Activated CD4-positive, alpha-beta memory T cell treated with anti-CD3 and anti-CD28 coated beads for 36 hours (primary cell): ENCODE measurements at regions not wholly inside any gene's neighbourhood (a gene's known extent, or its start where the extent isn't known, plus 50 kb on each side); places are given as distances from the start of the nearest gene placed in this dataset.
A peak's percentile ranks its signal among the peaks of the same experiment; 100 is the strongest.
"Not testable (repeated sequence)": the region's sequence is repeated elsewhere in the genome, so short reads cannot be mapped to it uniquely, and the experiment has no call there.

Experiments used
- CTCF ChIA-PET: fragments of 350-600 bp; sonication (Branson Sonifier 250); formaldehyde crosslinking; loops from one replicate; lab custom pipeline; 2021; ENCODE audit warnings: antibody characterized with exemption, inconsistent platforms; lab: Charles Lee
- POLR2A ChIA-PET: fragments of 350-600 bp; sonication (Branson Sonifier 250); formaldehyde crosslinking; loops from one replicate; lab custom pipeline; 2021; ENCODE audit warnings: antibody characterized with exemption; lab: Charles Lee
- DNase-seq: peaks from one replicate; pipeline ENCODE4 v3.0.0-alpha.2; 2020
- H3K27ac Mint-ChIP-seq: one replicate; pipeline ENCODE4 v1.8.0; 2021; ENCODE audit warnings: mixed read lengths
- H3K27me3 Mint-ChIP-seq: one replicate; pipeline ENCODE4 v1.8.0; 2021; ENCODE audit warnings: mixed read lengths
- H3K36me3 Mint-ChIP-seq: one replicate; pipeline ENCODE4 v1.8.0; 2021; ENCODE audit warnings: mixed read lengths
- H3K4me1 Mint-ChIP-seq: one replicate; pipeline ENCODE4 v1.8.0; 2021; ENCODE audit warnings: low read depth, mixed read lengths
- H3K4me3 Mint-ChIP-seq: one replicate; pipeline ENCODE4 v1.8.0; 2021; ENCODE audit warnings: mild to moderate bottlenecking, mixed read lengths
- H3K9me3 Mint-ChIP-seq: one replicate; pipeline ENCODE4 v1.8.0; 2021; ENCODE audit warnings: mixed read lengths
- intact Hi-C: fragments of 100-400 bp; cut with micrococcal nuclease; formaldehyde crosslinking; loops from one replicate; pipeline ENCODE4 v1.15.1; 2023

GRCh38 chr2:65568656-65569440, 136.4 kb upstream of the SPRED2 start:
- intact Hi-C loops, CTCF ChIA-PET, H3K27ac Mint-ChIP-seq, DNase-seq, H3K36me3 Mint-ChIP-seq, POLR2A ChIA-PET, H3K9me3 Mint-ChIP-seq, H3K27me3 Mint-ChIP-seq, H3K4me1 Mint-ChIP-seq, H3K4me3 Mint-ChIP-seq: not testable (repeated sequence)

DNA sequence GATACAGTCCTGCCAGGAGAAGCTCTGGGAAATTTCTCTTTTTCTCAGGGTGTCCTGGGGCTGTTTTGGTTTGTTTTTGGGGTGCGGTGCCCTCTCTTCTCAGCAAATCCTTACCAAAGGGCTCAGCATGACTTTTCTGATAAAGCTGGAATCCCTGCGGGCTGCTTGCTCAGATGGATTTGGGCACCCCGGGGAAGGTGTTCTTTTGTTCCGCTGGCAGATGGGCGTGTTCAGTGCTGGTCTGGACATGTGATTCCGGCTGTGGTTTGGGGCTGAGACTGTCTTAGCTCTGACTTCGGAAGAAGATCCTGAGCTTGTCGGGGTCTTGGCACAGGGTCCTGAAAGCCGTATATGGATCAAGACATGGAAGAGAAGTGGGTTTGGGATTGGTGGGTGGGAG, 134.2 kb upstream of the SPRED2 start:
- CTCF ChIA-PET, result interaction anchor here (0.5 kb wide), 1 partner anchor 72 kb away, joined by 3 read pairs; no protein-coding TSS in a partner anchor
- no peak overlapping the region for H3K27ac Mint-ChIP-seq

GRCh38 chr2:65565681-65566080, 133.3 kb upstream of the SPRED2 start:
- ChIA-PET POLR2A (no interaction called here), CTCF (interaction anchor here (1.5 kb wide), 1 partner anchor 8 kb away, joined by 6 read pairs; no protein-coding TSS in a partner anchor)
- intact Hi-C loops, result no loop called here
- H3K9me3 Mint-ChIP-seq, result no peaks in the 10 kb centered on the region
- H3K4me3 Mint-ChIP-seq, result no peak overlapping the region
- H3K27ac Mint-ChIP-seq, result no peak overlapping the region
- H3K27me3 Mint-ChIP-seq, result peaks cover 1% of the 10 kb centered on the region
- H3K36me3 Mint-ChIP-seq, result no peaks in the 10 kb centered on the region
- H3K4me1 Mint-ChIP-seq, result no peaks in the 10 kb centered on the region
- DNase-seq, result no peak

More for the DNA sequence above, 134.2 kb upstream of the SPRED2 start:
- intact Hi-C loops, result no loop called here
- Mint-ChIP-seq H3K36me3 (no peaks in the 10 kb centered on the region), H3K27me3 (peaks cover 1% of the 10 kb centered on the region), H3K9me3 (no peaks in the 10 kb centered on the region), H3K4me3 (no peak overlapping the region), H3K4me1 (no peaks in the 10 kb centered on the region)
- POLR2A ChIA-PET, result no interaction called here
- no peak for DNase-seq

- no peak for DNase-seq
- intact Hi-C loops, result no loop called here
- H3K36me3 Mint-ChIP-seq, result no peaks in the 10 kb centered on the region
- no peak overlapping the region for H3K27ac Mint-ChIP-seq
- no peaks in the 10 kb centered on the region for H3K9me3 Mint-ChIP-seq
- ChIA-PET POLR2A (no interaction called here), CTCF (interaction anchor here (1.5 kb wide), 1 partner anchor 10 kb away, joined by 6 read pairs; no protein-coding TSS in a partner anchor)
- H3K4me1 Mint-ChIP-seq, result no peaks in the 10 kb centered on the region
- peaks cover 1% of the 10 kb centered on the region for H3K27me3 Mint-ChIP-seq
- no peak overlapping the region for H3K4me3 Mint-ChIP-seq
Measured at GRCh38 chr2:65564299-65564698, 131.9 kb upstream of the SPRED2 start.

- intact Hi-C loops, result no loop called here
- Mint-ChIP-seq H3K4me1 (no peaks in the 10 kb centered on the region), H3K36me3 (no peaks in the 10 kb centered on the region), H3K9me3 (no peaks in the 10 kb centered on the region), H3K27ac (no peak overlapping the region), H3K27me3 (no peaks in the 10 kb centered on the region), H3K4me3 (no peak overlapping the region)
- POLR2A ChIA-PET, result no interaction called here
- CTCF ChIA-PET, result interaction anchor here (1.5 kb wide), 1 partner anchor 11 kb away, joined by 6 read pairs; no protein-coding TSS in a partner anchor
- no peak for DNase-seq
Measured at GRCh38 chr2:65562890-65563289, 130.5 kb upstream of the SPRED2 start.

DNA sequence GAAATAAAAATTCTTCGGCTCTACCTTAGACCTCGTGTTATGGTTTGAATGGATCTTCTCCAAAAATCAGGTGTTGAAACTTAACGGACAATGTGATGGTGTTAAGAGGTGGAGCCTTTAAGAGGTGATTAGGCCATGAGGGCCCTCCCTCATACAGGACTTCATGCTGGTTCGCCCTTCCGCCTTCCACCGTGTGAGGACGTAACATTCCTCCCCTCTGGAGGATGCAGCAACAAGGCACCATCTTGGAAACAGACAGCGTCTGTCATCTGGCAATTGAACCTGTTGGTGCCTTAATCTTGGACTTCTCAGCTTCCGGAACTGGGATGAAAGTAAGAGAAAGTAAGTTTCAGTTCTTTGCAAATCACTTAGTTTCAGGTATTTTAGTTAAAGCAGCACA, 126.3 kb upstream of the SPRED2 start:
- intact Hi-C loops, result no loop called here
- no peak overlapping the region for H3K27ac Mint-ChIP-seq
- CTCF ChIA-PET, result no interaction called here

DNA sequence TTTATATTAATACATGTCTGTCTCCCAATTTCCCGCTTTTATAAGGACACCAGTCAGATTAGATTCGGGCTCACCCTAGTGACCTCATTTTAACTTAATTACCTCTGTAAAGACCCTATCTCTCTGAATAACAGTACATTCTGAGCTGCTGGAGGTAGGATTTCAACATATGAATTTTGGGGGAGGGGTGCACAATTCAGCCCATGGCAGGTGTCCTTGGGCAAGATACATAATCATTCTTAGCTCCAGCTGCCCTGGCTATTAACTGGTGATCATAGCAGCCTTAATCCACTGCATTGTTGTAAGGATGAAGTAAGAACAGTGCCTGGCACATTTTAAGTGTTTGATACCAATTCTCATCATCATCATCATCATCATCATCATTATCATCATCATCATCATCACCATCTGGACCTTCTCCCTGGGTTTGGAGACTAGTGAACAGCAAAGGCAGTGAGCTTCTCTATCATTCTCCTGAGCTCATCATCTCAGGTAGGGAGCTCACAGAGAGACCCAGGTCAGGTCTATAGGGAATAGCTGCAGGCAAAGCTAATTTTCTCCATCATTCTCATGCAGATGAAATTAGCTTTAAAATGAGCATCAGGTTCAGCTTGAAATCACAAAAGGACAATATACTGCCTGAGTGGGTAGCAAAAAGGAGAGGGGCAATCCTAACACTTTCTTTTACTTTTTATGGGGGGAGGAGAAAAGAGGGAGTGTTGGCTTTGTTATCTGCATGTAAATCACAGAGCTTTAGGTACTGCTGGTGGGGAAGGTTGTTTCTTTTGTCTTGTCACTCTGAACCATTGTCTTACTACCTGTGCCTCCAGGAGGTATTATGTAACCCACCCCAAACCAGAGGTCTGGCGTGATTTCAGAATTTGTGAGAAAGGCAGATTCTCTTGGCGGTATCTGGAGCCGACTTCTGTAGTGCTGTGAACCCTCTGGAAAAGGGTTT, 125.5 kb upstream of the SPRED2 start:
- Mint-ChIP-seq H3K27ac (no peak overlapping the region), H3K4me3 (no peak overlapping the region), H3K27me3 (peaks cover 6% of the 10 kb centered on the region), H3K4me1 (peaks cover 11% of the 10 kb centered on the region), H3K9me3 (no peaks in the 10 kb centered on the region), H3K36me3 (no peaks in the 10 kb centered on the region)
- DNase-seq, result no peak
- ChIA-PET CTCF (no interaction called here), POLR2A (no interaction called here)
- intact Hi-C loops, result no loop called here

More for the DNA sequence above, 126.3 kb upstream of the SPRED2 start:
- H3K9me3 Mint-ChIP-seq, result no peaks in the 10 kb centered on the region
- no peak overlapping the region for H3K4me3 Mint-ChIP-seq
- POLR2A ChIA-PET, result no interaction called here
- peaks cover 6% of the 10 kb centered on the region for H3K27me3 Mint-ChIP-seq
- no peak for DNase-seq
- H3K36me3 Mint-ChIP-seq, result no peaks in the 10 kb centered on the region
- peaks cover 8% of the 10 kb centered on the region for H3K4me1 Mint-ChIP-seq

GRCh38 chr2:65554765-65555591, 122.6 kb upstream of the SPRED2 start:
- Mint-ChIP-seq H3K4me1 (peaks cover 11% of the 10 kb centered on the region), H3K27me3 (peaks cover 6% of the 10 kb centered on the region), H3K9me3 (no peaks in the 10 kb centered on the region), H3K36me3 (no peaks in the 10 kb centered on the region), H3K27ac (no peak overlapping the region), H3K4me3 (no peak overlapping the region)
- DNase-seq, result peak; percentile 58
- ChIA-PET CTCF (interaction anchor here (1.2 to 1.5 kb wide), 2 partner anchors 172 to 253 kb away, joined by 4 read pairs; no protein-coding TSS in a partner anchor), POLR2A (interaction anchor here (0.8 to 1.1 kb wide), 2 partner anchors 172 to 233 kb away, joined by 3 read pairs; no protein-coding TSS in a partner anchor)
- intact Hi-C loops, result loop anchor here (5.0 kb wide), 1 partner anchor 493 kb away; no protein-coding TSS in a partner anchor

DNA sequence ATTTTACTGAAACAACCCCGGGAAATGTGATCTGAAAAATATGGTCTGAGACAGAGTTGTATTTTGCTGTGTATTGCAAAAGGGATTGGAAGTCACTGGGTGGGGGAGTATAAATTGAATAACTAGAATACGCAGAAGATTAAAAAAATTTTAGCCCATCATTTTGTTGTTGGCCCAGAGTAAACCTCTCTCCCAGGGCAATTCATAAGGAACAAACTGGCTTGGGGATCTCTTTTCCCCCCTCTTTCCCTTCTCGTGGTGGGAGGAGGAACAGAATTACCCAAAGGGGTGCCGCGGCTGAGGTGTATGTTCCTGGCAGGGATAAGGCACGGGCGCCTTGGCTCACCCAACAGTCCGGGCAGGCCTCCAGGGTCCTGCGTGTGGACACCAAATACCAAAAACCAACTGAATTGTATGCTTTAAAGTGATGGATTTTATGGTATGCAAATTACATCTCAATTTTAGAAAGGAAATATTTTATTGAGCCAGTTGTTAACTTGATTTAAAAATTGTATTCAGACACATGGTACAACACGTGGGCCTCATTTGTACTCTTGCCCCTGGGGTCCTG, 121.2 kb upstream of the SPRED2 start:
- Mint-ChIP-seq H3K27me3 (peaks cover 6% of the 10 kb centered on the region), H3K4me3 (no peak overlapping the region), H3K9me3 (no peaks in the 10 kb centered on the region), H3K36me3 (no peaks in the 10 kb centered on the region), H3K4me1 (peaks cover 17% of the 10 kb centered on the region), H3K27ac (no peak overlapping the region)
- DNase-seq, result no peak
- ChIA-PET CTCF (interaction anchor here (0.8 to 1.5 kb wide), 6 partner anchors 13 to 288 kb away, joined by 3 to 4 read pairs (median 3); no protein-coding TSS in a partner anchor), POLR2A (no interaction called here)
- intact Hi-C loops, result loop anchor here (1.0 to 5.0 kb wide), 4 partner anchors 117 to 491 kb away; no protein-coding TSS in a partner anchor

- no peaks in the 10 kb centered on the region for H3K9me3 Mint-ChIP-seq
- H3K27ac Mint-ChIP-seq, result no peak overlapping the region
- no peaks in the 10 kb centered on the region for H3K36me3 Mint-ChIP-seq
- intact Hi-C loops, result loop anchor here (5.0 kb wide), 1 partner anchor 489 kb away; no protein-coding TSS in a partner anchor
- DNase-seq, result no peak
- peaks cover 6% of the 10 kb centered on the region for H3K27me3 Mint-ChIP-seq
- no peak overlapping the region for H3K4me3 Mint-ChIP-seq
- ChIA-PET POLR2A (no interaction called here), CTCF (interaction anchor here (0.7 kb wide), 1 partner anchor 24 kb away, joined by 4 read pairs; no protein-coding TSS in a partner anchor)
- H3K4me1 Mint-ChIP-seq, result peaks cover 17% of the 10 kb centered on the region
Measured at GRCh38 chr2:65551528-65551927, 119.1 kb upstream of the SPRED2 start.

DNA sequence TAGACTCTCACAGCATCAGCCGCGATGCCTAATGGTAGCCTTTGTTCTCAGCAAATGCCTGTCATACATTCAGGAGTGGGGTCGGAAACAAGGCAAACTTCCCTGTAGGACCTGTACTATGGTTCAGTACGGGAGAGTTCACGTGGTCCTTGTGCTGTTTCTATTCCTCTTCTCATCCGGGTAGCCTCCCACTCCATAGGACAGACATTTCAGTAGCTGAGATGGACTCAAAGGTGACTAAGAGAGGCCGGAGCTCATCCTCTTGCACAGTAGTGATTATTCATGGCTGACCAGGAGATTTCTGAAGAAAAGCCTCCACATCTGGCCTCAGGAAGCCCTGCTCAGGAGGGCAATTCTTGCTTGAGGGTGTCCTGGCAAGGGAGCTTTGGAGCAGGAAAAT, 117.8 kb upstream of the SPRED2 start:
- intact Hi-C loops, result loop anchor here (5.0 kb wide), 1 partner anchor 488 kb away; no protein-coding TSS in a partner anchor
- ChIA-PET POLR2A (interaction anchor here (0.7 kb wide), 1 partner anchor 249 kb away, joined by 3 read pairs; no protein-coding TSS in a partner anchor), CTCF (interaction anchor here (0.7 kb wide), 1 partner anchor 562 kb away, joined by 3 read pairs; no protein-coding TSS in a partner anchor)
- H3K27ac Mint-ChIP-seq, result no peak overlapping the region
- DNase-seq, result no peak
- peaks cover 4% of the 10 kb centered on the region for H3K27me3 Mint-ChIP-seq
- H3K36me3 Mint-ChIP-seq, result no peaks in the 10 kb centered on the region
- no peaks in the 10 kb centered on the region for H3K9me3 Mint-ChIP-seq
- peaks cover 17% of the 10 kb centered on the region for H3K4me1 Mint-ChIP-seq
- H3K4me3 Mint-ChIP-seq, result no peak overlapping the region
